Mesenchymal stem cell (in vitro differentiated cells and primary cell): ENCODE measurements at regions not wholly inside any gene's neighbourhood (a gene's known extent, or its start where the extent isn't known, plus 50 kb on each side); places are given as distances from the start of the nearest gene placed in this dataset.
A peak's percentile ranks its signal among the peaks of the same experiment; 100 is the strongest.

Source experiments
- DNase-seq: peaks from one replicate; pipeline ENCODE4 v3.0.0-alpha.2; 2013
- H2AFZ ChIP-seq: one replicate; pipeline ENCODE4 v1.6.1; 2013; ENCODE audit warnings: low read depth, mild to moderate bottlenecking, control low read depth, inconsistent platforms, low read length, moderate library complexity
- H2AK5ac ChIP-seq: 2 replicates; pipeline ENCODE4 v1.6.1; 2013; ENCODE audit warnings: low read length, moderate library complexity, mild to moderate bottlenecking, inconsistent platforms; ENCODE audit not compliant: severe bottlenecking
- H2BK120ac ChIP-seq: one replicate; pipeline ENCODE4 v1.6.1; 2013; ENCODE audit warnings: low read depth, mild to moderate bottlenecking, inconsistent platforms, low read length, moderate library complexity
- H2BK12ac ChIP-seq, 2 experiments: one replicate each; pipeline ENCODE4 v1.6.1; 2013; ENCODE audit warnings: inconsistent platforms in 2 of 2, low read length in 2 of 2, mild to moderate bottlenecking in 2 of 2, moderate library complexity in 2 of 2, control low read depth in 1 of 2
- H2BK15ac ChIP-seq: one replicate; pipeline ENCODE4 v1.6.1; 2013; ENCODE audit warnings: mild to moderate bottlenecking, low read depth, inconsistent platforms; ENCODE audit not compliant: poor library complexity, severe bottlenecking
- H2BK5ac ChIP-seq: 2 replicates; pipeline ENCODE4 v1.6.1; 2013; ENCODE audit warnings: low read depth, mild to moderate bottlenecking, low read length, control low read depth, inconsistent platforms; ENCODE audit not compliant: poor library complexity, severe bottlenecking
- H3K14ac ChIP-seq, 2 experiments: one replicate each; pipeline ENCODE4 v1.6.1; 2013; ENCODE audit warnings: inconsistent platforms in 2 of 2, low read length in 2 of 2, control low read depth in 1 of 2, mild to moderate bottlenecking in 1 of 2, moderate library complexity in 1 of 2
- H3K18ac ChIP-seq, 2 experiments: one replicate each; pipeline ENCODE4 v1.6.1; 2013; ENCODE audit warnings: inconsistent platforms in 2 of 2, low read length in 2 of 2, control low read depth in 1 of 2, low read depth in 1 of 2, mild to moderate bottlenecking in 1 of 2
- H3K23ac ChIP-seq, 2 experiments: one replicate each; pipeline ENCODE4 v1.6.1; 2013; ENCODE audit warnings: inconsistent platforms in 2 of 2, low read length in 2 of 2, mild to moderate bottlenecking in 2 of 2, moderate library complexity in 2 of 2, control low read depth in 1 of 2
- H3K27ac ChIP-seq: 2 replicates; pipeline ENCODE4 v1.5.1; 2013; ENCODE audit warnings: mild to moderate bottlenecking, moderate library complexity, low read length, control low read depth, inconsistent platforms; ENCODE audit not compliant: poor library complexity, severe bottlenecking
- H3K27me3 ChIP-seq, 2 experiments: 2 replicates each; pipeline versions ENCODE4 v1.6.1 to v1.7.0; 2013; ENCODE audit warnings: low read length in 2 of 2, mild to moderate bottlenecking in 2 of 2, moderate library complexity in 2 of 2, control low read depth in 1 of 2, inconsistent platforms in 1 of 2; ENCODE audit not compliant: control insufficient read depth in 1 of 2, insufficient read depth in 1 of 2
- H3K36me3 ChIP-seq, 2 experiments: 2 replicates each; pipeline versions ENCODE4 v1.6.1 to v1.7.0; 2013; ENCODE audit warnings: low read length in 2 of 2, control low read depth in 1 of 2, inconsistent platforms in 1 of 2, low read depth in 1 of 2, mild to moderate bottlenecking in 1 of 2; ENCODE audit not compliant: insufficient read depth in 2 of 2, control insufficient read depth in 1 of 2
- H3K4ac ChIP-seq, 2 experiments: one replicate each; pipeline ENCODE4 v1.6.1; 2013; ENCODE audit warnings: inconsistent platforms in 2 of 2, low read length in 2 of 2, mild to moderate bottlenecking in 2 of 2, moderate library complexity in 2 of 2, control low read depth in 1 of 2, low read depth in 1 of 2
- H3K4me1 ChIP-seq: 2 replicates; pipeline ENCODE4 v1.6.1; 2013; ENCODE audit warnings: low read depth, low read length, control low read depth; ENCODE audit not compliant: control insufficient read depth, insufficient read depth
- H3K4me2 ChIP-seq: 2 replicates; pipeline ENCODE4 v1.6.1; 2013; ENCODE audit warnings: low read length, mild to moderate bottlenecking, inconsistent platforms; ENCODE audit not compliant: poor library complexity, severe bottlenecking
- H3K4me3 ChIP-seq, 2 experiments: 2 replicates each; pipeline versions ENCODE4 v1.5.1 to v1.7.0; 2013; ENCODE audit warnings: low read length in 2 of 2, mild to moderate bottlenecking in 2 of 2, control low read depth in 1 of 2, low read depth in 1 of 2; ENCODE audit not compliant: insufficient read depth in 1 of 2
- H3K79me1 ChIP-seq: replicated peaks from 2 replicates; pipeline ENCODE4 v1.6.1; 2013; ENCODE audit warnings: mild to moderate bottlenecking, control low read depth, low read length, inconsistent platforms; ENCODE audit not compliant: poor library complexity, severe bottlenecking
- H3K9ac ChIP-seq: 2 replicates; pipeline ENCODE4 v1.7.0; 2013; ENCODE audit warnings: mild to moderate bottlenecking, low read length, moderate library complexity
- H3K9me3 ChIP-seq: 2 replicates; pipeline ENCODE4 v1.7.0; 2013; ENCODE audit warnings: mild to moderate bottlenecking, low read length; ENCODE audit not compliant: control insufficient read depth
- H4K8ac ChIP-seq: one replicate; pipeline ENCODE4 v1.6.1; 2013; ENCODE audit warnings: inconsistent platforms, mild to moderate bottlenecking, low read length, moderate library complexity
- H4K91ac ChIP-seq: one replicate; pipeline ENCODE4 v1.6.1; 2013; ENCODE audit warnings: mild to moderate bottlenecking, low read length, inconsistent platforms
- WGBS: methylation state at CpG from one replicate; pipeline ENCODE4 v1.1.7; 2013; ENCODE audit warnings: mixed read lengths; 5-methylcytosine and 5-hydroxymethylcytosine counted together

DNA sequence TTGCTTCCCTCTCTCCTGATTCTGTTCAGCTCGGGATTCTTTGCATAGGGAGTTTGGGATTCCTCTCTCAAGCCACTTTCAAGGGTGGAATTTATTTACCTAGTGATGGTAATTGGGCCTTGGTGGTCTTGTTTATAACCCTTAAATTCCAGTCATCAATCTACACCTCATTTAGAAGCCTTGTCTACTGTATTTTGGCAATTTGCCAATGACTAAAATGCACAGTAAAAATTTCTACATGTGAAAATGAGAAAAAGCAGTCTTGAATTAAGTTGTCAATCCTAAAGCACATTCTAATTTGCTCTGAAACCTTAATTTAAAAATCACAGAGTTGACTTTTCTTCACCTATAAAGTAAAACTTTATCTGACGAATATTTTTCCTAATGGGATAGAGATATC lies 749.2 kb upstream of the CRIM1 start:
- Histone ChIP-seq H3K36me3 (no peaks in the 10 kb centered on the region), H3K14ac (no peak overlapping the region), H3K4me1 (no peaks in the 10 kb centered on the region), H3K18ac (no peak overlapping the region), H4K91ac (no peak overlapping the region), H3K79me1 (no peaks in the 10 kb centered on the region), H2BK15ac (no peak overlapping the region), H2BK5ac (no peak overlapping the region), H3K9me3 (peaks cover 5% of the 10 kb centered on the region), H2BK12ac (no peak overlapping the region), H3K9ac (no peak overlapping the region), H2AFZ (no peak overlapping the region), H3K27ac (no peak overlapping the region), H2BK120ac (no peak overlapping the region), H4K8ac (no peak overlapping the region), H3K23ac (no peak overlapping the region), H3K4me3 (no peak overlapping the region), H3K4ac (no peak overlapping the region), H3K4me2 (no peak overlapping the region), H3K27me3 (no peaks in the 10 kb centered on the region), H2AK5ac (no peak overlapping the region)
- WGBS = no CpG with 5 or more reads among the region's 2 CpGs
- DNase-seq = no peak

GRCh38 chr2:35598310-35598709 lies 757.3 kb upstream of the CRIM1 start:
- WGBS = 44% methylated on average over 1 of the region's 1 CpG
- H2AK5ac ChIP-seq = no peak overlapping the region
- H3K27ac ChIP-seq = no peak overlapping the region
- no peak overlapping the region for H2BK120ac ChIP-seq
- H4K91ac ChIP-seq = no peak overlapping the region
- no peak for DNase-seq
- no peak overlapping the region for H2BK5ac ChIP-seq
- no peak overlapping the region for H2BK12ac ChIP-seq
- H3K79me1 ChIP-seq = no peaks in the 10 kb centered on the region
- H3K4me3 ChIP-seq = no peak overlapping the region
- H3K23ac ChIP-seq = no peak overlapping the region
- no peak overlapping the region for H3K9ac ChIP-seq
- H4K8ac ChIP-seq = no peak overlapping the region
- no peaks in the 10 kb centered on the region for H3K36me3 ChIP-seq
- no peak overlapping the region for H3K4me2 ChIP-seq
- no peak overlapping the region for H3K14ac ChIP-seq
- no peak overlapping the region for H2BK15ac ChIP-seq
- peaks cover 23% of the 10 kb centered on the region for H3K9me3 ChIP-seq
- H3K18ac ChIP-seq = no peak overlapping the region
- H3K4me1 ChIP-seq = no peaks in the 10 kb centered on the region
- no peak overlapping the region for H2AFZ ChIP-seq
- no peaks in the 10 kb centered on the region for H3K27me3 ChIP-seq
- no peak overlapping the region for H3K4ac ChIP-seq

DNA sequence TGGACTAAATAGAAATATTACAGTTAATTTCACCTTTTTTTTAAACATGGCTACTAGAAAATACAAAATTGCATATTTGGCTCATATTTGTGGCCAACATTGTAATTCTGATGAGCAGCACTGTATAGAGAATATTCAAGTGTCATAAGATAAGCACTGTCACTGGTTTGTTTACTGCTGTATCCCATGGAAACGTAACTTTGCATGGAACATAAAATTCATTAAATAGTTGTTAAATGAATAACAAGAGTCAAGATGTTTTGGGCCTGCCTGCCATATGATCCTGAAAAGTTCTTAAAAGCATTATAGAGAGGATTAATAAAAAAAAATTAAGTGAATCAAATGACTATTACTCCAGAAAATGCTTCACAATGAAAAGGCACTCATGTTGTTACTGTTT lies 763.7 kb upstream of the CRIM1 start:
- Histone ChIP-seq H3K4me1 (no peaks in the 10 kb centered on the region), H3K27ac (no peak overlapping the region), H3K36me3 (no peaks in the 10 kb centered on the region), H3K79me1 (no peaks in the 10 kb centered on the region), H3K9me3 (peaks cover 20% of the 10 kb centered on the region), H3K4me2 (no peak overlapping the region), H3K27me3 (no peaks in the 10 kb centered on the region), H2BK15ac (no peak overlapping the region), H3K4ac (no peak overlapping the region), H4K8ac (no peak overlapping the region), H4K91ac (no peak overlapping the region), H3K18ac (no peak overlapping the region), H2BK5ac (no peak overlapping the region), H3K9ac (no peak overlapping the region), H2BK120ac (no peak overlapping the region), H3K4me3 (no peak overlapping the region), H2AK5ac (no peak overlapping the region), H2AFZ (no peak overlapping the region), H3K14ac (no peak overlapping the region), H2BK12ac (no peak overlapping the region), H3K23ac (no peak overlapping the region)
- WGBS = 67% methylated on average over 1 of the region's 1 CpG
- peak; percentile 72 for DNase-seq

- WGBS = 78% methylated on average over 5 of the region's 5 CpGs
- Histone ChIP-seq H3K4me2 (no peak overlapping the region), H3K14ac (no peak overlapping the region), H4K8ac (no peak overlapping the region), H3K23ac (no peak overlapping the region), H2AK5ac (no peak overlapping the region), H3K4me3 (no peak overlapping the region), H3K9me3 (peaks cover 35% of the 10 kb centered on the region), H2AFZ (no peak overlapping the region), H3K27me3 (no peaks in the 10 kb centered on the region), H3K4ac (no peak overlapping the region), H2BK15ac (no peak overlapping the region), H2BK5ac (no peak overlapping the region), H3K9ac (no peak overlapping the region), H3K36me3 (no peaks in the 10 kb centered on the region), H4K91ac (no peak overlapping the region), H3K18ac (no peak overlapping the region), H3K4me1 (no peaks in the 10 kb centered on the region), H2BK12ac (no peak overlapping the region), H2BK120ac (no peak overlapping the region), H3K79me1 (no peaks in the 10 kb centered on the region), H3K27ac (no peak overlapping the region)
- DNase-seq = no peak
Measured at GRCh38 chr2:35585972-35586371, 769.6 kb upstream of the CRIM1 start.
